ENCODE measurements at regions not wholly inside any gene's neighbourhood (a gene's known extent, or its start where the extent isn't known, plus 50 kb on each side); places are given as distances from the start of the nearest gene placed in this dataset.

- Histone ChIP-seq H3K56ac (ENCODE audit: low read length) (no peak overlapping the region), H3K4me3 (ENCODE audit: low read length) (no peak overlapping the region), H3K9ac (ENCODE audit: low read length) (no peak overlapping the region), H3K4me1 (ENCODE audit: control insufficient read depth, low read depth, low read length) (no peaks in the 10 kb centered on the region), H3K27me3 (ENCODE audit: insufficient read depth, low read length, poor library complexity) (no peaks in the 10 kb centered on the region), H3K79me2 (ENCODE audit: control insufficient read depth, insufficient read depth, low read length) (no peaks in the 10 kb centered on the region), H3K79me1 (ENCODE audit: low read length) (no peaks in the 10 kb centered on the region), H4K8ac (ENCODE audit: low read depth, low read length) (no peak overlapping the region), H2BK120ac (ENCODE audit: low read depth, low read length) (no peak overlapping the region), H2AK5ac (ENCODE audit: low read length) (no peak overlapping the region), H3K23ac (ENCODE audit: low read length) (no peak overlapping the region), H3K36me3 (ENCODE audit: control insufficient read depth, insufficient read depth, low read length) (no peaks in the 10 kb centered on the region), H3K4me2 (ENCODE audit: low read length) (no peak overlapping the region), H2BK5ac (ENCODE audit: low read length) (no peak overlapping the region), H3K4ac (ENCODE audit: low read depth, low read length) (no peak overlapping the region), H3K27ac (ENCODE audit: low read depth, low read length) (no peak overlapping the region), H2BK15ac (replicated peaks; ENCODE audit: low read depth) (no peak overlapping the region), H3K18ac (ENCODE audit: low read length) (no peak overlapping the region), H4K5ac (ENCODE audit: low read length) (no peak overlapping the region)
- no peak for DNase-seq
- no CpG with 5 or more reads among the region's 3 CpGs for WGBS (ENCODE audit: extremely low coverage, insufficient coverage, low lambda C conversion rate)
Observed at GRCh38 chr11:25890626-25891260, 441.2 kb upstream of the ANO3 start.

GRCh38 chr11:25891960-25892359, 440.0 kb upstream of the ANO3 start:
- Histone ChIP-seq H3K9ac (ENCODE audit: low read length) (no peak overlapping the region), H3K79me2 (ENCODE audit: control insufficient read depth, insufficient read depth, low read length) (no peaks in the 10 kb centered on the region), H3K27ac (ENCODE audit: low read depth, low read length) (no peak overlapping the region), H2AK5ac (ENCODE audit: low read length) (no peak overlapping the region), H2BK5ac (ENCODE audit: low read length) (no peak overlapping the region), H2BK15ac (replicated peaks; ENCODE audit: low read depth) (no peak overlapping the region), H3K4me3 (ENCODE audit: low read length) (no peak overlapping the region), H3K23ac (ENCODE audit: low read length) (no peak overlapping the region), H3K4me1 (ENCODE audit: control insufficient read depth, low read depth, low read length) (no peaks in the 10 kb centered on the region), H3K18ac (ENCODE audit: low read length) (no peak overlapping the region), H3K79me1 (ENCODE audit: low read length) (no peaks in the 10 kb centered on the region), H3K4me2 (ENCODE audit: low read length) (no peak overlapping the region), H2BK120ac (ENCODE audit: low read depth, low read length) (no peak overlapping the region), H3K27me3 (ENCODE audit: insufficient read depth, low read length, poor library complexity) (no peaks in the 10 kb centered on the region), H4K8ac (ENCODE audit: low read depth, low read length) (no peak overlapping the region), H3K36me3 (ENCODE audit: control insufficient read depth, insufficient read depth, low read length) (no peaks in the 10 kb centered on the region), H3K4ac (ENCODE audit: low read depth, low read length) (no peak overlapping the region), H4K5ac (ENCODE audit: low read length) (no peak overlapping the region), H3K56ac (ENCODE audit: low read length) (no peak overlapping the region)
- DNase-seq, result no peak
- no CpG with 5 or more reads among the region's 1 CpG for whole genome bisulfite sequencing (ENCODE audit: extremely low coverage, insufficient coverage, low lambda C conversion rate)

- Histone ChIP-seq H3K4me2 (ENCODE audit: low read length) (no peak overlapping the region), H3K79me2 (ENCODE audit: control insufficient read depth, insufficient read depth, low read length) (no peaks in the 10 kb centered on the region), H3K79me1 (ENCODE audit: low read length) (no peaks in the 10 kb centered on the region), H3K18ac (ENCODE audit: low read length) (no peak overlapping the region), H3K9ac (ENCODE audit: low read length) (no peak overlapping the region), H3K56ac (ENCODE audit: low read length) (no peak overlapping the region), H4K8ac (ENCODE audit: low read depth, low read length) (no peak overlapping the region), H2BK120ac (ENCODE audit: low read depth, low read length) (no peak overlapping the region), H3K36me3 (ENCODE audit: control insufficient read depth, insufficient read depth, low read length) (no peaks in the 10 kb centered on the region), H2BK5ac (ENCODE audit: low read length) (no peak overlapping the region), H4K5ac (ENCODE audit: low read length) (no peak overlapping the region), H3K4me3 (ENCODE audit: low read length) (no peak overlapping the region), H2BK15ac (replicated peaks; ENCODE audit: low read depth) (no peak overlapping the region), H3K4ac (ENCODE audit: low read depth, low read length) (no peak overlapping the region), H2AK5ac (ENCODE audit: low read length) (no peak overlapping the region), H3K27me3 (ENCODE audit: insufficient read depth, low read length, poor library complexity) (no peaks in the 10 kb centered on the region), H3K27ac (ENCODE audit: low read depth, low read length) (no peak overlapping the region), H3K4me1 (ENCODE audit: control insufficient read depth, low read depth, low read length) (no peaks in the 10 kb centered on the region), H3K23ac (ENCODE audit: low read length) (no peak overlapping the region)
- no peak for DNase-seq
- no CpG with 5 or more reads among the region's 3 CpGs for WGBS (ENCODE audit: extremely low coverage, insufficient coverage, low lambda C conversion rate)
Observed at GRCh38 chr11:25899617-25900160, 432.2 kb upstream of the ANO3 start.

GRCh38 chr11:25900814-25901213, 431.1 kb upstream of the ANO3 start:
- no peak overlapping the region for H3K56ac ChIP-seq (ENCODE audit: low read length)
- no peak overlapping the region for H3K4ac ChIP-seq (ENCODE audit: low read depth, low read length)
- no peaks in the 10 kb centered on the region for H3K27me3 ChIP-seq (ENCODE audit: insufficient read depth, low read length, poor library complexity)
- H3K4me3 ChIP-seq (ENCODE audit: low read length), result no peak overlapping the region
- no peak overlapping the region for H3K27ac ChIP-seq (ENCODE audit: low read depth, low read length)
- H2BK15ac ChIP-seq (replicated peaks; ENCODE audit: low read depth), result no peak overlapping the region
- H3K18ac ChIP-seq (ENCODE audit: low read length), result no peak overlapping the region
- no peak overlapping the region for H3K4me2 ChIP-seq (ENCODE audit: low read length)
- no peak overlapping the region for H2BK5ac ChIP-seq (ENCODE audit: low read length)
- H4K5ac ChIP-seq (ENCODE audit: low read length), result no peak overlapping the region
- H3K36me3 ChIP-seq (ENCODE audit: control insufficient read depth, insufficient read depth, low read length), result no peaks in the 10 kb centered on the region
- no peak overlapping the region for H4K8ac ChIP-seq (ENCODE audit: low read depth, low read length)
- H2BK120ac ChIP-seq (ENCODE audit: low read depth, low read length), result no peak overlapping the region
- no peaks in the 10 kb centered on the region for H3K4me1 ChIP-seq (ENCODE audit: control insufficient read depth, low read depth, low read length)
- H3K23ac ChIP-seq (ENCODE audit: low read length), result no peak overlapping the region
- 100% methylated on average over 1 of the region's 4 CpGs for WGBS (ENCODE audit: extremely low coverage, insufficient coverage, low lambda C conversion rate)
- no peak overlapping the region for H2AK5ac ChIP-seq (ENCODE audit: low read length)
- H3K9ac ChIP-seq (ENCODE audit: low read length), result no peak overlapping the region
- no peaks in the 10 kb centered on the region for H3K79me2 ChIP-seq (ENCODE audit: control insufficient read depth, insufficient read depth, low read length)
- H3K79me1 ChIP-seq (ENCODE audit: low read length), result no peaks in the 10 kb centered on the region
- no peak for DNase-seq

GRCh38 chr11:25901415-25901814, 430.5 kb upstream of the ANO3 start:
- no peak overlapping the region for H2BK120ac ChIP-seq (ENCODE audit: low read depth, low read length)
- no peaks in the 10 kb centered on the region for H3K4me1 ChIP-seq (ENCODE audit: control insufficient read depth, low read depth, low read length)
- H3K4me2 ChIP-seq (ENCODE audit: low read length), result no peak overlapping the region
- WGBS (ENCODE audit: extremely low coverage, insufficient coverage, low lambda C conversion rate), result 100% methylated on average over 5 of the region's 15 CpGs
- no peak overlapping the region for H3K4ac ChIP-seq (ENCODE audit: low read depth, low read length)
- no peak overlapping the region for H2AK5ac ChIP-seq (ENCODE audit: low read length)
- H4K8ac ChIP-seq (ENCODE audit: low read depth, low read length), result no peak overlapping the region
- no peak overlapping the region for H3K4me3 ChIP-seq (ENCODE audit: low read length)
- H3K23ac ChIP-seq (ENCODE audit: low read length), result no peak overlapping the region
- no peak for DNase-seq
- no peak overlapping the region for H2BK5ac ChIP-seq (ENCODE audit: low read length)
- no peaks in the 10 kb centered on the region for H3K79me2 ChIP-seq (ENCODE audit: control insufficient read depth, insufficient read depth, low read length)
- H3K18ac ChIP-seq (ENCODE audit: low read length), result no peak overlapping the region
- no peaks in the 10 kb centered on the region for H3K36me3 ChIP-seq (ENCODE audit: control insufficient read depth, insufficient read depth, low read length)
- no peaks in the 10 kb centered on the region for H3K27me3 ChIP-seq (ENCODE audit: insufficient read depth, low read length, poor library complexity)
- H3K56ac ChIP-seq (ENCODE audit: low read length), result no peak overlapping the region
- H3K9ac ChIP-seq (ENCODE audit: low read length), result no peak overlapping the region
- no peaks in the 10 kb centered on the region for H3K79me1 ChIP-seq (ENCODE audit: low read length)
- no peak overlapping the region for H2BK15ac ChIP-seq (replicated peaks; ENCODE audit: low read depth)
- no peak overlapping the region for H3K27ac ChIP-seq (ENCODE audit: low read depth, low read length)
- no peak overlapping the region for H4K5ac ChIP-seq (ENCODE audit: low read length)

GRCh38 chr11:25902476-25902875, 429.5 kb upstream of the ANO3 start:
- Histone ChIP-seq H3K4me2 (ENCODE audit: low read length) (no peak overlapping the region), H2BK120ac (ENCODE audit: low read depth, low read length) (no peak overlapping the region), H4K5ac (ENCODE audit: low read length) (no peak overlapping the region), H2BK5ac (ENCODE audit: low read length) (no peak overlapping the region), H3K9ac (ENCODE audit: low read length) (no peak overlapping the region), H3K56ac (ENCODE audit: low read length) (no peak overlapping the region), H3K79me1 (ENCODE audit: low read length) (no peaks in the 10 kb centered on the region), H3K4me1 (ENCODE audit: control insufficient read depth, low read depth, low read length) (no peaks in the 10 kb centered on the region), H3K23ac (ENCODE audit: low read length) (no peak overlapping the region), H3K4ac (ENCODE audit: low read depth, low read length) (no peak overlapping the region), H2AK5ac (ENCODE audit: low read length) (no peak overlapping the region), H3K27me3 (ENCODE audit: insufficient read depth, low read length, poor library complexity) (no peaks in the 10 kb centered on the region), H3K4me3 (ENCODE audit: low read length) (no peak overlapping the region), H3K27ac (ENCODE audit: low read depth, low read length) (no peak overlapping the region), H3K79me2 (ENCODE audit: control insufficient read depth, insufficient read depth, low read length) (no peaks in the 10 kb centered on the region), H4K8ac (ENCODE audit: low read depth, low read length) (no peak overlapping the region), H3K18ac (ENCODE audit: low read length) (no peak overlapping the region), H3K36me3 (ENCODE audit: control insufficient read depth, insufficient read depth, low read length) (no peaks in the 10 kb centered on the region), H2BK15ac (replicated peaks; ENCODE audit: low read depth) (no peak overlapping the region)
- WGBS (ENCODE audit: extremely low coverage, insufficient coverage, low lambda C conversion rate), result no CpG with 5 or more reads among the region's 3 CpGs
- DNase-seq, result no peak

All from mesendoderm (in vitro differentiated cells).